ENCODE measurements at regions not wholly inside any gene's neighbourhood (a gene's known extent, or its start where the extent isn't known, plus 50 kb on each side); places are given as distances from the start of the nearest gene placed in this dataset.

- DNase-seq: no peak
Measured at GRCh38 chr3:161800985-161801559, 304.5 kb downstream of the OTOL1 start.

GRCh38 chr3:161818106-161818505 is 321.5 kb downstream of the OTOL1 start:
- DNase-seq: no peak

DNA sequence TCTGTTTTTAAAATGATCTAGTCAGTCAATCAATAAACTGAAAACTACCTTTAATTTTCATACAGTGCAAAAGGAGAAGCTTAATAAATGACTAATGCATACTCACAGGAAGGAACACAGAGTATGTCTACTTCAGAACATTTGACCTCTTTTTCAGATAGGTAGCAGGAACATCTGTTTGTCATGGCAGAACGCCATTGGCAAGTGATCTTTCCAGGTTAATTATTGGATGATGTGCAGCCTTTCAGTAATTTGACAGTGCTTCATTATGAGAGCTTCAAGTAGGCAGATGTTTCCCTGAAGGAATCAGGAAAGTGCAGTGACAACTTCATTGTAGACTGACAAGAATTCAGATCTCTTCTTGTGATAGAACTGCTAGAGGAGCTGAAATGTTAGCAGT is 325.0 kb downstream of the OTOL1 start:
- DNase-seq: no peak

- DNase-seq: peak; percentile 7
Measured at GRCh38 chr3:161822291-161822690, 325.7 kb downstream of the OTOL1 start.

- DNase-seq: no peak
Measured at GRCh38 chr3:161823910-161824309, 327.3 kb downstream of the OTOL1 start.

- no peak for DNase-seq
Measured at GRCh38 chr3:161838021-161838420, 341.4 kb downstream of the OTOL1 start.

GRCh38 chr3:161848376-161848775 is 351.8 kb downstream of the OTOL1 start:
- DNase-seq: no peak

- no peak for DNase-seq
Measured at GRCh38 chr3:161851941-161852566, 355.4 kb downstream of the OTOL1 start.

- DNase-seq: no peak
Measured at GRCh38 chr3:161852744-161853143, 356.1 kb downstream of the OTOL1 start.

- no peak for DNase-seq
Measured at GRCh38 chr3:161854232-161854771, 357.7 kb downstream of the OTOL1 start.

DNA sequence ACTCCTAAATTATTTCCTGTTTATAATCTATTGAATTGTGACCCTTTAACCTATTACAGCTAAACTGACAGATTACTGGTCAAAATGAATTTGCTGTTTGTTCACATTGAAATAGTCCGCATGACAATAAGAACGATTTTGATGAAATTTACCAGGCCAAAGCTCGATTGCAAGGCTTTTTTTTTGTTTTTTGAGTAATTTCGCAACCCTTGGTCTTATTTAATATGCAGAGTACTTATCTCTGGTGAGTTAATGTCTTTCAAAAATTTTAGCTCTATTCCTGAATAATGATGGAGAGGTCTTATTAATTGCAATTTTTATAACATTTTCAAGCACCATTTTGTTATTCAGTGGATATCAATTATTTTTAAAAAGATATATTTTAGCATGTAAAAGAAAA is 362.4 kb downstream of the OTOL1 start:
- no peak for DNase-seq

- no peak for DNase-seq
Measured at GRCh38 chr3:161859865-161860450, 363.4 kb downstream of the OTOL1 start.

DNA sequence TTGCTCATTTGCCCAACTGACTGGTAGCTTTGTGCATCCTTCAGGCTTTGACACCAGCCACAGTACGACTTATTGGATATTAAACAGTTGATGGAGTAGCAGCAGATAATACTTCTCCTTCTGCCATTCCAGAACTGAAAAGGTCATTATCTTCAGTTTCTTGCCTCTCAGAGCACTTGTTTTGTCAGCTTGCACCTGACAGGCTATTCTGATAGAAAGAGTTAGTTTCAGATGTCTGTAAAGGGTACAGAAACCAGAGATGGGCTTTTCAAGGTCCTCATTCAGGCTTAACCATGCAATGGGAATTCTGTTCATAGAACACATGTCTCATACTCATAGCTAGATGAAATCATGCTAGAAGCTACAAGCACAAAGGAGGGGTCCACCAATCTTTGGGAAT is 367.2 kb downstream of the OTOL1 start:
- DNase-seq: no peak

DNA sequence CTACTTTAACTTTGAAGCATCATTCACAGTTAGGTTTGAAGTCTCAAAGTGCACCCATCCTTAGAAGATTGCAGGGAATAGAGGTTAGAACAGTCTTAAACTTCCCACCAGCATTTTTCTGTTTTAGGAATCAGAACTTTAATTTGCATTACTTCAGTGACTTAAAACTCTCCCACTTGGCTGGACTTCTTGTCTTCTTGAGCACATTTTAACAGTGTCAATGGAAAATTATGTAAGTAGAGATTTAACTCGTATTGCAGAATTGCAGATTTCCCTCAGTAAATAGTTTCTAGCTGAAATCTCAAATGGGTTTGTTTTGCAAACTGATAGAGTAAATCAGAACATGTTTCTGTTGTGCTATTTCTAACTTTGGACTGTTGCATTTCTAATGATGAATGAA is 369.6 kb downstream of the OTOL1 start:
- DNase-seq: no peak

- DNase-seq: no peak
Measured at GRCh38 chr3:161875483-161875882, 378.9 kb downstream of the OTOL1 start.

- DNase-seq: no peak
Measured at GRCh38 chr3:161879470-161879869, 382.9 kb downstream of the OTOL1 start.

DNA sequence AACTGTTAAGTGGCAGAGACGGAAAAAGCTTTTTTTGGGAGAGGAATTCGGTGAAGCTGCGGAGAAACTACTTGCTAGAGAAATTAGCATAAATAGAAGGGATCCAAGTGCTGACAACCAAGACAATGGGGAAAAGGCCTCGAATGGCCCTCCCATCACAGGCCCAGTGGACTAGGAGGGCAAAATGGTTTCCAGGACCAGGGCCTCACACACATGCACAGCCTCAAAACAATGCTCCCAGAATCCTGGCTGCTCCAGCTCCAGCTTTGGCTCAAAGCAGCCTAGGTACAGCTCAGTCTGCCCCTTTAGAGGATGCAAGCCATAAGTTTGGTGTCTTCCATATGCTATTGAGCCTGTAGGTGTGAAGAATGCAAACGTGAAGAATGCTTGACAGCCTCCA is 388.2 kb downstream of the OTOL1 start:
- DNase-seq: no peak

- no peak for DNase-seq
Measured at GRCh38 chr3:161890147-161890625, 393.6 kb downstream of the OTOL1 start.

DNA sequence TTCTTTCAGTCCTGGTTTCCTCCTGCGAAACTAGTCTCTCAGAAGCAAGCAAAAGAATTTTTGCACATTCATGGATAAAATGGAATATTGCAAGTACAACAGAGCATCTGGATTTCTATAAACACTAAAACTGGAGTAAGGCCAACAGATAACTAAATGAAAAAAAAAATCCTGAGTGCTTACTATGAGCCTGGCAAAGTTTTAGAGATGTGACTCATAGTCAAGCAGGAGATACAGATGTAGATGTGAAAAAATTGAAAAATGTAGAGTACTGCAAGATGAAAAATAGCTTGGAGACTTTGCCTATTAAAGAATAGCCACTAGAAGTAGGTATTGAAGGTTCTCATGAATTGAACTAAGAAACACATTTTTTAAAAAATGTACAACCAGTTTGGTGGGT is 397.4 kb downstream of the OTOL1 start:
- no peak for DNase-seq

DNA sequence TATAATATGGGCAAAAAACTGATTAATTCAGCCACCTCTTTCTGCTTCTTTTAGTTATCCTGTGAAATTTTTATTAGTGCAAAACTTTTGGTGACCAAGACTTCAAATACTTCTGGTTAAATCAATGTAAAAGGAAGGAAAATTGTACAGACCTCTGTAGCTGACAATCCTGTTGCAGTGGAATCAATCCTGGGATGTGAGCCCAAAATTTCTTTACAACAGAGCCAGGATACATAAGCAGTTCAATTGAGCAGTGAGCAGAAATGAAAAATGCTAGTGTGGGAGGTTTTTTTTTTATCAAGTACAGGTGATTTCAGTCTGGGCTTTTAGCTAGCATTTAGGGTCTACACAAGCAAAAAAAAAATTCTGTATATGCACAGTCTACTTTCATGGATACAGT is 398.0 kb downstream of the OTOL1 start:
- DNase-seq: no peak

DNA sequence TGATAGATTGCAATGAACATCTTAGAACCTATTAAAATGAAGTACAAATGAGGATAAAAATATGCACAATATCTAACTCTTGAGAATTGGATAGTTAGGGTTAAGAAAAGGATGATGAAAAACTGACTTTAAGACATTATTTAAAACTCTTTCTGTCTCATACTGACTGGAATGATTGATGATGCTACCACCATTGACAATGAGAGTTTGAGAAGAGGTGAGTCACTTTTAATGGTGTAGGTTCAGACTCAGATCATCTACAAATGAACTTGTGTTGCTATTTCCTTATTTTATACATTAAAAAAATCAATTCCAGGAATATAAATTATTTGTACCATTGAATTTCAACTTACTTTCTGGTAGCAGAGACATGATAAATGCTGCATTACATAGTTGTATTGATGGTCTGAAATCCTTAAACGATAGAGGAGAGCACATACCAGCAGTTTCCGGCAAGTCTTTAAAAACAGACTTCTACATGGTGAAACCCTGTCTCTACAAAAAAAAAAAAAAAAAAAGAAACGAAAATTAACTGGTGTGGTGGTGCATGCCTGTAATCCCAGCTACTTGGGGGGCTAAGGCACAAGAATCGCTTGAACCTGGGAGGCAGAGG is 409.0 kb downstream of the OTOL1 start:
- no peak for DNase-seq

DNA sequence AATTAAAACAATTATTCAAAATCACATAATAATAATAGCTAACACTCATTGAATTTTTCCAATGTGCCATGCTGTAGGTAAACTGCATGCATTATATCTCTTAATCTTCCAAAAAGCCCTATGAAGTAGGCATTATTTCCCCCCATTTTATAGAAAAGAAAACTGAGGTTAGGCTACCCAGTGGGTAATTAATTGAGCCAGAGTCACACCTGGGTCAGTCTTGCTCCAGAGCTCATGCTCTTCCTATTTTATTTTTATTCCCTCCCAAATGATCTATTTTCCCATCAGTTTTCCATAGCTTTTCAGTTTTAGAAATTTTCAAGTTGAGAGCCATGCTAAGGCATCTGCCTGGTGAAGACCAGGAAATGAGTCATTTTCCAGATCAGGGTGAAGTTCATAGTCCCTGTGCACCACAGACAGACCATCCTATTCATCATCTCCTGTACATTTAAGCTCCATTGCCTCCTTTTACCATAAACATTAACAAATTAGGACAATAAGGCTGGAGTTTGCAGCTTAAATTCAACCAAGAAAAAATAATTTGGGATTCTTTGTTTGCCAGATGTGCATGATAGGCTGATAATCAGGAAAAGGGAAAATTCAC is 417.3 kb downstream of the OTOL1 start:
- DNase-seq: no peak

All from left kidney (tissue), 1 donor.